Caco-2 (cell line): ENCODE measurements at regions not wholly inside any gene's neighbourhood (a gene's known extent, or its start where the extent isn't known, plus 50 kb on each side); places are given as distances from the start of the nearest gene placed in this dataset.
"Not testable (repeated sequence)": the region's sequence is repeated elsewhere in the genome, so short reads cannot be mapped to it uniquely, and the experiment has no call there.

ENCODE experiments used
- BruUV-seq: library from RNA; stranded (reverse); fragments of 400-500 nt; replicated peaks from 2 replicates; lab custom pipeline; 2021; lab: Mats Ljungman, UMichigan
- CTCF ChIA-PET: fragments of 300-600 bp; sonication (Branson Sonifier 250); formaldehyde crosslinking; loops from one replicate; lab custom pipeline; 2022; ENCODE audit warnings: antibody characterized with exemption; lab: Charles Lee
- POLR2A ChIA-PET: fragments of 300-600 bp; sonication (Branson Sonifier 250); formaldehyde crosslinking; loops from one replicate; lab custom pipeline; 2022; ENCODE audit warnings: antibody characterized with exemption; lab: Charles Lee
- DNase-seq, 2 experiments: peaks; one replicate each; pipeline versions ENCODE4 v3.0.0 to v3.0.0-alpha.2; 2020 to 2022
- H3K27me3 ChIP-seq: replicated peaks from 2 replicates; pipeline ENCODE4 v1.6.0; 2011; ENCODE audit warnings: low read length; ENCODE audit not compliant: control insufficient read depth, insufficient read depth
- H3K36me3 ChIP-seq: 2 replicates; pipeline ENCODE4 v1.5.1; 2011; ENCODE audit warnings: low read length; ENCODE audit not compliant: control insufficient read depth, insufficient read depth
- H3K4me1 ChIP-seq: fragments of 250-450 bp; sonication (Bioruptor Pico); 2 replicates; pipeline ENCODE4 v1.5.1; 2020; ENCODE audit warnings: mild to moderate bottlenecking
- H3K4me3 ChIP-seq: 2 replicates; pipeline ENCODE4 v1.5.1; 2011; ENCODE audit warnings: low read depth, mild to moderate bottlenecking, control low read depth, low read length
- H3K9me3 ChIP-seq: fragments of 250-450 bp; sonication (Bioruptor Pico); 2 replicates; pipeline ENCODE4 v1.5.1; 2020; ENCODE audit warnings: mild to moderate bottlenecking, moderate library complexity
- H3K27ac Mint-ChIP-seq: one replicate; pipeline ENCODE4 v1.8.0; 2022; ENCODE audit warnings: mixed read lengths; ENCODE audit not compliant: unreplicated experiment
- H3K27me3 Mint-ChIP-seq: one replicate; pipeline ENCODE4 v1.8.0; 2022; ENCODE audit warnings: mixed read lengths; ENCODE audit not compliant: insufficient read depth, unreplicated experiment
- H3K36me3 Mint-ChIP-seq: one replicate; pipeline ENCODE4 v1.8.0; 2022; ENCODE audit warnings: mild to moderate bottlenecking, mixed read lengths; ENCODE audit not compliant: insufficient read depth, unreplicated experiment
- H3K4me1 Mint-ChIP-seq: one replicate; pipeline ENCODE4 v1.8.0; 2022; ENCODE audit warnings: low read depth, mixed read lengths; ENCODE audit not compliant: unreplicated experiment
- H3K4me3 Mint-ChIP-seq: one replicate; pipeline ENCODE4 v1.8.0; 2022; ENCODE audit warnings: mild to moderate bottlenecking, moderate library complexity, mixed read lengths; ENCODE audit not compliant: unreplicated experiment
- H3K9me3 Mint-ChIP-seq: one replicate; pipeline ENCODE4 v1.8.0; 2022; ENCODE audit warnings: mixed read lengths; ENCODE audit not compliant: unreplicated experiment
- CTCF ChIP-seq, 2 experiments: fragments of 200-600 bp in 1 of 2; IDR thresholded peaks; 1 replicate in 1 of 2; 2 replicates in 1 of 2; pipeline versions ENCODE4 v1.5.1 to v1.8.0; 2011 to 2022; ENCODE audit warnings: antibody characterized with exemption in 1 of 2, control low read depth in 1 of 2, inconsistent platforms in 1 of 2, low read depth in 1 of 2, low read length in 1 of 2, mild to moderate bottlenecking in 1 of 2, moderate library complexity in 1 of 2; ENCODE audit not compliant: insufficient read depth in 1 of 2, severe bottlenecking in 1 of 2, unreplicated experiment in 1 of 2
- intact Hi-C: fragments of 100-400 bp; cut with micrococcal nuclease; formaldehyde crosslinking; loops from one replicate; pipeline ENCODE4 v1.10.0; 2022; ENCODE audit not compliant: unreplicated experiment

GRCh38 chr20:17823409-17824144 is 123.8 kb downstream of the BANF2 start:
- Mint-ChIP-seq H3K27me3 (no peaks in the 10 kb centered on the region), H3K36me3 (no peaks in the 10 kb centered on the region), H3K4me1 (peaks cover 16% of the 10 kb centered on the region), H3K4me3 (no peak overlapping the region), H3K9me3 (peaks cover 9% of the 10 kb centered on the region), H3K27ac (no peak overlapping the region)
- intact Hi-C loops, result loop anchor here (5.0 to 10.0 kb wide), 2 partner anchors 109 to 156 kb away; no protein-coding TSS in a partner anchor
- BruUV-seq, result no TSS peak
- POLR2A ChIA-PET, result interaction anchor here (2.1 kb wide), 1 partner anchor 141 kb away, joined by 8 read pairs; the partner anchor contains the start of gene RRBP1
- Histone ChIP-seq H3K4me3 (no peak overlapping the region), H3K4me1 (peaks cover 16% of the 10 kb centered on the region), H3K9me3 (no peaks in the 10 kb centered on the region), H3K27me3 (no peaks in the 10 kb centered on the region), H3K36me3 (no peaks in the 10 kb centered on the region)
- TF ChIP-seq CTCF (IDR thresholded peaks at IDR 0.05; ENCODE audit: insufficient read depth in 1 of 2, low read depth in 1 of 2, low read length in 1 of 2, severe bottlenecking in 1 of 2, unreplicated experiment in 1 of 2), result no peak
- CTCF ChIA-PET, result interaction anchor here (1.0 to 1.1 kb wide), 3 partner anchors 16 to 141 kb away, joined by 3 to 4 read pairs (median 3); partner anchors contain the start of gene RRBP1
- peak in 1 of 2 experiments; percentile 34 for DNase-seq

DNA sequence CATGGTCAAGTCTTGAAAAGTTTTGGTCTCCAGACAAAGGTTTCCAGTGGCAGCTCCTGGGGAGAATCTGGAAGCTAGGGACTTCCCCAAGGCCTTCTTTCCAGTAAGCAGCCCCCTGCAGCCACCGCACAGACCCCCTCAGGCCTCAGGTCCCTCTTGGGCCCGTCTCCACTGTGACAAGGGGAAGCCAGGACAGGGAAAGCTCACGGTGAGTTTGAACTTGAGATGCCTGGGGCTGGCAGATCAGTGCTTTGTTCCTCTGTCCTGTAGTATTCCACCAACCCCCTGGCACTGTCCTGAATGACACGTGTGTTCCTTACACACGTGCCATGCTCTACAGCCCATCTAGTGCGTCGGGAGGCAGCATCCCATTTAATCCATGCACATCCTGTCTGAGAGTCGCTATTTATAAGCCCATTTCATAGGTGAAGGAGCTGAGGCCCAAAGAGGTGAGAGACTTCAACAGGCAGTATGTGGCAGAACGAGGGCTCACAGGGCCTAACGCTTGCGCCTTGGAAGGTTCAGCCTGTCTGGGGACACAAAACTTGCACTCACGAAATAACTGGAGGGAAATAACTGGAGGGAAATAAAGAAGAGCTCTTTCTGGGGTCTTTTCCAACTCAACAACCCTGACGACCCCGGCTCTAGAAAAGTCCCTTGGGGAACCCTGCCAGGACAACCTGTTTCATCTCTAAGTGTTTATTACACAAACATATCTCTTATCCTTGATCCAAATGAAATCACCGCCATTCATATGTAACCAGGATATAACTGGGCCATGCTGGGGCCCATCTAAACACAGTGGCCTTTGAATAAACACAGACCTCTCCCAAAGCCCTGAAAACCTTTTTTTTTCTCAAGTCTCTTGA is 123.0 kb downstream of the BANF2 start:
- Histone ChIP-seq H3K36me3 (no peaks in the 10 kb centered on the region), H3K27me3 (no peaks in the 10 kb centered on the region), H3K9me3 (no peaks in the 10 kb centered on the region), H3K4me1 (peaks cover 16% of the 10 kb centered on the region), H3K4me3 (no peak overlapping the region)
- TF ChIP-seq CTCF (IDR thresholded peaks at IDR 0.05; ENCODE audit: insufficient read depth in 1 of 2, low read depth in 1 of 2, low read length in 1 of 2, severe bottlenecking in 1 of 2, unreplicated experiment in 1 of 2), result no peak
- CTCF ChIA-PET, result interaction anchor here (0.9 to 1.1 kb wide), 3 partner anchors 16 to 140 kb away, joined by 3 to 5 read pairs (median 3); partner anchors contain the start of gene RRBP1
- Mint-ChIP-seq H3K27ac (peak overlapping the region; percentile 65), H3K4me1 (peaks cover 16% of the 10 kb centered on the region), H3K9me3 (peaks cover 9% of the 10 kb centered on the region), H3K36me3 (no peaks in the 10 kb centered on the region), H3K4me3 (no peak overlapping the region), H3K27me3 (no peaks in the 10 kb centered on the region)
- POLR2A ChIA-PET, result interaction anchor here (0.6 to 2.1 kb wide), 2 partner anchors 136 to 140 kb away, joined by 8 to 11 read pairs; partner anchors contain the start of gene RRBP1
- DNase-seq, result no peak
- BruUV-seq, result no TSS peak
- intact Hi-C loops, result loop anchor here (5.0 to 10.0 kb wide), 2 partner anchors 108 to 155 kb away; no protein-coding TSS in a partner anchor

GRCh38 chr20:17822039-17822438 is 122.3 kb downstream of the BANF2 start:
- intact Hi-C loops, result loop anchor here (5.0 to 10.0 kb wide), 2 partner anchors 107 to 155 kb away; no protein-coding TSS in a partner anchor
- Mint-ChIP-seq H3K27me3 (no peaks in the 10 kb centered on the region), H3K27ac (peak overlapping the region; percentile 65), H3K4me3 (no peak overlapping the region), H3K9me3 (peaks cover 9% of the 10 kb centered on the region), H3K4me1 (peaks cover 16% of the 10 kb centered on the region), H3K36me3 (no peaks in the 10 kb centered on the region)
- H3K27me3 ChIP-seq, result no peaks in the 10 kb centered on the region
- POLR2A ChIA-PET, result interaction anchor here (0.6 to 2.1 kb wide), 3 partner anchors 136 to 190 kb away, joined by 3 to 11 read pairs (median 8); partner anchors contain the start of gene RRBP1
- no peak overlapping the region for H3K4me3 ChIP-seq
- peaks cover 16% of the 10 kb centered on the region for H3K4me1 ChIP-seq
- no peak for TF ChIP-seq CTCF (IDR thresholded peaks at IDR 0.05; ENCODE audit: insufficient read depth in 1 of 2, low read depth in 1 of 2, low read length in 1 of 2, severe bottlenecking in 1 of 2, unreplicated experiment in 1 of 2)
- no peaks in the 10 kb centered on the region for H3K9me3 ChIP-seq
- CTCF ChIA-PET, result interaction anchor here (0.9 kb wide), 1 partner anchor 140 kb away, joined by 5 read pairs; the partner anchor contains the start of gene RRBP1
- DNase-seq, result peak; percentile 59 to 68
- BruUV-seq, result no TSS peak
- no peaks in the 10 kb centered on the region for H3K36me3 ChIP-seq

GRCh38 chr20:17821606-17822005 is 121.8 kb downstream of the BANF2 start:
- peaks cover 16% of the 10 kb centered on the region for H3K4me1 ChIP-seq
- H3K36me3 Mint-ChIP-seq, H3K27me3 Mint-ChIP-seq, H3K36me3 ChIP-seq, H3K27me3 ChIP-seq, BruUV-seq, H3K4me3 ChIP-seq, H3K9me3 Mint-ChIP-seq, H3K9me3 ChIP-seq, DNase-seq, H3K4me3 Mint-ChIP-seq: not testable (repeated sequence)
- Mint-ChIP-seq H3K4me1 (peaks cover 16% of the 10 kb centered on the region), H3K27ac (peak overlapping the region; percentile 65)
- ChIA-PET CTCF (interaction anchor here (0.9 kb wide), 1 partner anchor 139 kb away, joined by 5 read pairs; the partner anchor contains the start of gene RRBP1), POLR2A (interaction anchor here (0.6 to 2.1 kb wide), 3 partner anchors 137 to 190 kb away, joined by 3 to 11 read pairs (median 8); partner anchors contain the start of gene RRBP1)
- intact Hi-C loops, result loop anchor here (5.0 to 10.0 kb wide), 2 partner anchors 107 to 154 kb away; no protein-coding TSS in a partner anchor
